Sigmoid colon (tissue), 4 donors: ENCODE measurements at regions not wholly inside any gene's neighbourhood (a gene's known extent, or its start where the extent isn't known, plus 50 kb on each side); places are given as distances from the start of the nearest gene placed in this dataset.

Experiments used
- CTCF ChIP-seq, 4 experiments: fragments of 450-650 bp in 3 of 4; fragments of 200-600 bp in 1 of 4; IDR thresholded peaks; one replicate each; pipeline ENCODE4 v1.5.1; 2016 to 2019; ENCODE audit warnings: antibody characterized with exemption in 4 of 4, mild to moderate bottlenecking in 3 of 4, moderate library complexity in 2 of 4
- EP300 ChIP-seq, 4 donors: sonication (generic); formaldehyde crosslinking; IDR thresholded peaks; one replicate each; pipeline ENCODE4 v1.6.1; 2017; ENCODE audit warnings: antibody characterized with exemption in 4 of 4
- POLR2A ChIP-seq, 2 donors: fragments of 450-650 bp; IDR thresholded peaks; one replicate each; pipeline ENCODE4 v1.6.1; 2016; ENCODE audit warnings: antibody characterized with exemption in 2 of 2, mild to moderate bottlenecking in 2 of 2, moderate library complexity in 2 of 2
- POLR2AphosphoS5 ChIP-seq, 4 donors: sonication (generic); formaldehyde crosslinking; IDR thresholded peaks; one replicate each; pipeline ENCODE4 v1.6.1; 2017; ENCODE audit warnings: antibody characterized with exemption in 4 of 4

DNA sequence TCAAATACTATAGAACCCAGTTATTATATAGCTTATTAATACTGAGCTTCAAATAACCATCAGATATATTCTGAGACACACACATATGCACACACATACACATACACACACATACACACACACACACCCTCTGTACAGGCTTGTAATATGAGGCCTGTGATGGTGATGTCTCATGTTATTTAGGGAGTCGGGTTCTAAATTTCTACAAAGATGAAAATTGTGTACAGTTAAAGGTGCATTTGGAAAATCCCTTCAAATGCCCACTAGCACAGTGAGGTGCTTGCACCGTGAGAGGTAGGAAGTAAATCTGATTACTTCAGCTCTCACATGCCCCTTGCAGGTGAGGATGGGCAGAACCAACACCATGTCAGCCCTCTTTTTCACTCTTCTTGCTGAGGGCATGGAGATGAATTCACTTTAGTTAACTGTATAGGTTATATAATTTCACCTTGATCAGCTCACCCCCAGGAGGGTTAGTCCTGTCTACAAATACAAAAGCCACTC lies 294.5 kb upstream of the PROK2 start:
- TF ChIP-seq CTCF (IDR thresholded peaks at IDR 0.05) (no peak), POLR2A (IDR thresholded peaks at IDR 0.05) (no peak), EP300 (IDR thresholded peaks at IDR 0.05) (no peak), POLR2AphosphoS5 (IDR thresholded peaks at IDR 0.05) (no peak)
